Activated T-cell treated with anti-CD3 and anti-CD28 coated beads for 1 hour (primary cell): ENCODE measurements at regions not wholly inside any gene's neighbourhood (a gene's known extent, or its start where the extent isn't known, plus 50 kb on each side); places are given as distances from the start of the nearest gene placed in this dataset.

Source experiments
- DNase-seq: peaks from one replicate; pipeline ENCODE4 v3.0.0-alpha.2; 2020; ENCODE audit warnings: low read depth

DNA sequence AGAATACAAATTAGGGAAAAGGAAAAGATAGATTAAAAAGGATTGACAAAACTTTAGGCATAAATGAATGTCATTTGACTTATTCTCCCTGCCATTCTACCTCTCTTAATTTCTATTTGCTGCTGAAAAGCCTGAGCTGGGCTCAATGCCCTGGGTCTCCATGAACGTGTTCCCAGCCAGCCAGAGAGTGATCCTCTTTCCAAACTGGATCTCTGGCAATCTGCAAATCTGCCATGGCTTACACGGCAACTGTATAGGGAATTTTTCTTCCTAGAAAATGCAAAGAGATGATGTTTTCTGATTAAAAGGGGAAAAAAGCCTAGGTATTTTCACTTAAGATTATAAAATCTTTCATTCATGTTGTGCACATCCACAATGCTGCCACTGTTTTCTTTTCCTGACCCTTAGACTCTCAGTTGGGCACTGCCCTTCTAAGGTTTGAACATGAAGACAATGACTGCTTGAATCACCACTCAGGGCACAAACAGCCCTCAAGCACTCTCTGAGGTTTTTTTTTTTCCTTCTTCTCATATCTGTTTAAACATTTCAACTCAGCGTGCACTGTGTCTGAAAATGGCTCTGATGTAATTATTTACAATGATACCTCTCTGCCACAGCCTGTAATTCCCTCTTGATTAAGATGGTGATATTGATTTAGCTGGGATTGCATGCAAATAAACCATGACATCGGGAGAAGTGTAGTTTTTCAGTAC is 60.3 kb downstream of the DACT1 start:
- no peak for DNase-seq

- DNase-seq = no peak
Observed at GRCh38 chr14:58699681-58700205, 62.0 kb downstream of the DACT1 start.

- DNase-seq = no peak
Observed at GRCh38 chr14:58701156-58701555, 63.4 kb downstream of the DACT1 start.

DNA sequence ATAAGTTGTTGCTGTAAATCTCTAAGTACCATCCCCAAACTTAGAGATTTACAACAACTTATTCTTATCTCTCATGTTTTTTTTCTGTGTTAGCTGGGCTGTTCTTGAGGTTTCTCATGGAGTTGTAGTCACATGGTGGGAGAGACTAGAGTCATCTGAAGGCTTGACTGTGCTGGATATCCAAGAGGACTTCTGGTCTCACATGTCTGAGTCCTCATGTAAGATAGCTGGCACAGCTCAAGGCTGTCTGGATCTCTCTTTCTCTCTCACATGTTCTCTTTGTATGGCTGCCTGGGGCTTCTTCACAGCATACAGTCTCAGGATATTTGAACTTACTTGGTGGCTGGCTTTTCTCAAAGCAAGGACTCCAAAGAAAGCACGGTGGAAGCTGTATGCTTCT is 63.8 kb downstream of the DACT1 start:
- no peak for DNase-seq

- DNase-seq = no peak
Observed at GRCh38 chr14:58702441-58703160, 64.8 kb downstream of the DACT1 start.

DNA sequence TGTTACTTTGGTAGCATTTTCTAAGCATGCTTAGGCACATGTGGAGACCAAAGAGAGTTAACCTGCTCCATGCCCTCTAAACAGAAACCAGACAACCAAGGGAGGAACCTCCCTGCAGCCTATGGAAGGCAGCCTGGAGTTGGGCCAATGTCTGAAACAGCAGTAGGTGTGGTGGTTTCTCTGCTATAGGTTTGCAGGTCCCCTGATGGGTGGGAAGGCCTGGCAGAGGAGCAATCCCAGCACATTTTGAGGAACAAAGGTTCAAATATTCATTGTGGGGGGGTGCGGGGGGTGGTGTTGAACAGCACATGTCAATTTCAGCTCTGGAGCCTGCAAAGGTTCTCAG is 65.4 kb downstream of the DACT1 start:
- DNase-seq = no peak

- DNase-seq = no peak
Observed at GRCh38 chr14:58705066-58705465, 67.3 kb downstream of the DACT1 start.

DNA sequence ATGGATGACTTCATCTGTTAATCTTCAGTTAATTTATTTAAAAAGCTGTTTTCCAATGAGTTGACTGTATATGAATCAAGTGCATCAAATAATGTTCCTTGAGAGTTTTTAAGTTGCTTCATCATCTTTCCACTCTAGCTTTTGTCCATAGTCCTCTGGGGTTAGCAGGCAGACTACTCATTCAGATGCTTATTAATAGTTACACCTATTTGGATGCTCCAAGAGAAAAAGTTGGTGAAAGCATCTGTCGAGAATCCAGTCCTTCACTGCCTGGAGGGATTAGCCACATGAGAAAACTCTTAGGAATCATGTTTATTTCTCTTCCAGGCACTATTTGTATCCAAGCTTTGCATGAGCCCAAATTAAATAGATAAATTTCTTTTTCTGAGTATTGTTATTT is 70.2 kb downstream of the DACT1 start:
- DNase-seq = no peak

DNA sequence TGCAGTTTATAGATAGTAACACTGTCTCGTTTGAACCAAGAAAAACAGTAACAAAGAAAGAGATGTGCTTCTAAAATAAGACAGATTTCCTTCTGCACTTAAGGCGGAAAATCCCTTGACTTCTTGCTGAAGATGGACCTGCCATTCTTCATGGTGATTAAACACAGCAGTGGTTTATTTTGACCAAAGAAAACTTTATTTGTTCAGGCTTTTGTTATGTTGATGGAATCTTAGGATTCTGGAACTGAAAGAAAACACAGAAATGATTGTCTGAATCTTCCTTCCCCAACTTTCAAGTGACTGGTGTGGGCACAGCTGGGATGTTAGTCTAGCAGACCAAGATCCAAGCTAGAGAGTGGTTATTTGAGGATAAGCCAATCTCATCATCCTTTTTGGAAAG is 72.2 kb downstream of the DACT1 start:
- no peak for DNase-seq

- DNase-seq = no peak
Observed at GRCh38 chr14:58711382-58711781, 73.6 kb downstream of the DACT1 start.

DNA sequence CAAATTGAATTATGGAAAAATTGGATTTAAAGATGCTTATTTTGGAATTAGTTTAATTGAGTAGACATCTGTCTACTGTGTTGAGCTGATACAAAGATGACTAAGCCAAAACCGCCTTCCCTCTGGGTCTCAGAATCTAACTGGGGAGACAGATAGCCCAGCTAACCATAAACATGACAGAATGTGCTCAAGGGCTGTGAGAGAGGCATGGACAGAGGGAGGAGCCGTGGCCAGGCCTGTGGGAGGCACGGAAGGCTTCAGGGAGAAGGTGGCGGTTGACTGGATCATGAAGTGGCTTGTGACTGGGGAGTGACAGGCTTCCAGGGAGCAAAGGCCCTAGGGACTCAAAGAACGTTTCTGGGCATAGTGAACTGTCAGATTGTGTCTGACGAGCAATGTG is 74.6 kb downstream of the DACT1 start:
- DNase-seq = no peak

GRCh38 chr14:58713677-58714076 is 75.9 kb downstream of the DACT1 start:
- DNase-seq = no peak

- no peak for DNase-seq
Observed at GRCh38 chr14:58716706-58717105, 78.9 kb downstream of the DACT1 start.

- DNase-seq = no peak
Observed at GRCh38 chr14:58717211-58717610, 79.4 kb downstream of the DACT1 start.

DNA sequence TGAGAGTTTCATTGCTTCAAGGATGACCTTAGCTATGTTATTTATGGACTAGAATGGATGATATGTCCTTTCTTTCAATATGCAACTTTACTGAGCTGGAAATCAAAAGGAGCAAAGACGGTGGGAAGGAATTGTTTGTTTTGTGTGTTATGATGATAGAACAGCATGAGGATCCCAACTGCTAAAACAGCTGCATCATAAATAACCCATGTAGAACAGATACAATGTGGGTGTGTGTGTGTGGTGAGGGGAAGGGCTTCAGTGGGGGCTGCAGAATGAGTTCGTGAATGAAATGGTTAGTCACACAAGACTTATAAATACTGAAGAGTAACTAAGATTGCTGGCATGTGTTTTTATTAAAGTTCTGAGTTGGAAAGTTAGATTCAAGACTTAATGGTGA is 80.1 kb downstream of the DACT1 start:
- no peak for DNase-seq

- DNase-seq = no peak
Observed at GRCh38 chr14:58718226-58719205, 80.8 kb downstream of the DACT1 start.

DNA sequence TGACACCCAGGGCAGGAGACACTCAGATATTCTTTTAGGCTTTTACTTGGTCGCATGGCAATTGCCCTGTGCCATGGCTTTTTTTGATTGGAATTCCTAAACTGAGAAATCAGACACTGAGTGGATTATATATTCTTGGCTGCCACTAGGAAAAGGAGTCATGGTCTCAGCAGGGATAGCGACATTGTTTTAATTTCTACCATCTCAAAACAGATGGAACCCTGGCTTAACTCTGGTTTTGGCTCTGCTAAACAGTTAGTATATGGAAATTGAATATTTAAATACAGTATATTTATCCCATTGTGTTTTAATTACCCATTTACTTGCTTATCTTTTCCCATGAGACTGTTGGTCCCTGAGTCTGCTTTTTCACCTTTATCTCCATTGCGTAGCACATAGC is 84.0 kb downstream of the DACT1 start:
- DNase-seq = no peak

- no peak for DNase-seq
Observed at GRCh38 chr14:58722441-58722840, 84.7 kb downstream of the DACT1 start.

DNA sequence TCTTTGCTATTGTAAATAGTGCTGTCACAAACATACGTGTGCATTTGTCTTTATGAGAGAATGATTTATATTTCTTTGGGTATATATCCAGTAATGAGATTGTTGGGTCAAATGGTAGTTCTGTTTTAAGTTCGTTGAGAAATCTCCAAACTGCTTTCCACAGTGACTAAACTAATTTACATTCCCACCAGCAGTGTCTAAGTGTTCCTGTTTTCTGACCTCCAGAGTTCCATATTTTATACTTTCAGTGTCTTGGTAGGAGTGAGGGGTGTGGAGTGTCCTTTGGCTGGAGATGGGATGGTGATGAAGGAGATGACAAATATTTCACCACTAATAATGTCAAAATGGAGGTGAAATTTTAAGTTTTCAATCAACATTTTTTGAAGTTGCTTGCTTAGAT is 86.4 kb downstream of the DACT1 start:
- DNase-seq = no peak

GRCh38 chr14:58724702-58725101 is 86.9 kb downstream of the DACT1 start:
- DNase-seq = no peak

- DNase-seq = no peak
Observed at GRCh38 chr14:58725226-58725625, 87.5 kb downstream of the DACT1 start.

GRCh38 chr14:58725871-58726270 is 88.1 kb downstream of the DACT1 start:
- DNase-seq = no peak
